Caco-2 (cell line): ENCODE measurements at regions not wholly inside any gene's neighbourhood (a gene's known extent, or its start where the extent isn't known, plus 50 kb on each side); places are given as distances from the start of the nearest gene placed in this dataset.

Experiments used
- BruUV-seq: library from RNA; stranded (reverse); fragments of 400-500 nt; replicated peaks from 2 replicates; lab custom pipeline; 2021; lab: Mats Ljungman, UMichigan
- CTCF ChIA-PET: fragments of 300-600 bp; sonication (Branson Sonifier 250); formaldehyde crosslinking; loops from one replicate; lab custom pipeline; 2022; ENCODE audit warnings: antibody characterized with exemption; lab: Charles Lee
- POLR2A ChIA-PET: fragments of 300-600 bp; sonication (Branson Sonifier 250); formaldehyde crosslinking; loops from one replicate; lab custom pipeline; 2022; ENCODE audit warnings: antibody characterized with exemption; lab: Charles Lee
- DNase-seq, 2 experiments: peaks; one replicate each; pipeline versions ENCODE4 v3.0.0 to v3.0.0-alpha.2; 2020 to 2022
- H3K27me3 ChIP-seq: replicated peaks from 2 replicates; pipeline ENCODE4 v1.6.0; 2011; ENCODE audit warnings: low read length; ENCODE audit not compliant: control insufficient read depth, insufficient read depth
- H3K36me3 ChIP-seq: 2 replicates; pipeline ENCODE4 v1.5.1; 2011; ENCODE audit warnings: low read length; ENCODE audit not compliant: control insufficient read depth, insufficient read depth
- H3K4me1 ChIP-seq: fragments of 250-450 bp; sonication (Bioruptor Pico); 2 replicates; pipeline ENCODE4 v1.5.1; 2020; ENCODE audit warnings: mild to moderate bottlenecking
- H3K4me3 ChIP-seq: 2 replicates; pipeline ENCODE4 v1.5.1; 2011; ENCODE audit warnings: low read depth, mild to moderate bottlenecking, control low read depth, low read length
- H3K9me3 ChIP-seq: fragments of 250-450 bp; sonication (Bioruptor Pico); 2 replicates; pipeline ENCODE4 v1.5.1; 2020; ENCODE audit warnings: mild to moderate bottlenecking, moderate library complexity
- H3K27ac Mint-ChIP-seq: one replicate; pipeline ENCODE4 v1.8.0; 2022; ENCODE audit warnings: mixed read lengths; ENCODE audit not compliant: unreplicated experiment
- H3K27me3 Mint-ChIP-seq: one replicate; pipeline ENCODE4 v1.8.0; 2022; ENCODE audit warnings: mixed read lengths; ENCODE audit not compliant: insufficient read depth, unreplicated experiment
- H3K36me3 Mint-ChIP-seq: one replicate; pipeline ENCODE4 v1.8.0; 2022; ENCODE audit warnings: mild to moderate bottlenecking, mixed read lengths; ENCODE audit not compliant: insufficient read depth, unreplicated experiment
- H3K4me1 Mint-ChIP-seq: one replicate; pipeline ENCODE4 v1.8.0; 2022; ENCODE audit warnings: low read depth, mixed read lengths; ENCODE audit not compliant: unreplicated experiment
- H3K4me3 Mint-ChIP-seq: one replicate; pipeline ENCODE4 v1.8.0; 2022; ENCODE audit warnings: mild to moderate bottlenecking, moderate library complexity, mixed read lengths; ENCODE audit not compliant: unreplicated experiment
- H3K9me3 Mint-ChIP-seq: one replicate; pipeline ENCODE4 v1.8.0; 2022; ENCODE audit warnings: mixed read lengths; ENCODE audit not compliant: unreplicated experiment
- intact Hi-C: fragments of 100-400 bp; cut with micrococcal nuclease; formaldehyde crosslinking; loops from one replicate; pipeline ENCODE4 v1.10.0; 2022; ENCODE audit not compliant: unreplicated experiment
- TF ChIP-seq, protein P1 (sequence below), 2 experiments: fragments of 200-600 bp in 1 of 2; IDR thresholded peaks; 1 replicate in 1 of 2; 2 replicates in 1 of 2; pipeline versions ENCODE4 v1.5.1 to v1.8.0; 2011 to 2022; ENCODE audit warnings: antibody characterized with exemption in 1 of 2, control low read depth in 1 of 2, inconsistent platforms in 1 of 2, low read depth in 1 of 2, low read length in 1 of 2, mild to moderate bottlenecking in 1 of 2, moderate library complexity in 1 of 2; ENCODE audit not compliant: insufficient read depth in 1 of 2, severe bottlenecking in 1 of 2, unreplicated experiment in 1 of 2

DNA sequence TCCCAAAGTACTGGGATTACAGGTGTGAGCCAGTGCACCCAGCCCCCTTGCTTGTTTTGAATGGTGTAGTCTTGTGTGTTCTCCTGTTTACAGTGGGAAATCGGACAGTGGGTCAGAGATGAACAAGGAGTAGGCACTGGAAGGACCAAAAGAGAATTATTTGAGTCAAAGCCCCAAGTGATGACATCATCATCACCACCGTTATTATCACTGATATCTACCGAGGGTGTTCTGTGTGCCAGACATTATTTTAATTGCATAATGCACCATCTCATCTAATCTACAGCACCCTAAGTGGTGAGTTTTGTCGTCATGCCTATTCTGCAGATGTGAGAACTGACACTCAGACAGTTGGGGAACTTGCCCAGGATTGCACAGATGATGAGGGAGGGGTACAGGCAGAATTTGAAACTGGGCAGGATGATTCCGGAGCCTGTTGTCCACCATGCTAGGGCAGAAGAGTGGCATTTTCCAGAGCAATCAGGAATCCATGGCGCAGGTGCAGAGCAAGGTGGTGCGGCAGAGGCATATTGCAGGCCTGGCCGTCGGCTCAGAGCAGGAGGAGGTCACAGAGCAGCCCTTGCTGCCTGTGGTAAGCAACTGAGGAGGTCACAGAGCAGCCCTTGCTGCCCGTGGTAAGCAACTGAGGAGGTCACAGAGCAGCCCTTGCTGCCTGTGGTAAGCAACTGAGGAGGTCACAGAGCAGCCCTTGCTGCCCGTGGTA, 137.0 kb upstream of the HDAC4 start:
- Histone ChIP-seq H3K9me3 (no peaks in the 10 kb centered on the region), H3K4me1 (no peaks in the 10 kb centered on the region), H3K36me3 (no peaks in the 10 kb centered on the region), H3K27me3 (no peaks in the 10 kb centered on the region), H3K4me3 (no peak overlapping the region)
- Mint-ChIP-seq H3K27ac (no peak overlapping the region), H3K4me3 (no peak overlapping the region), H3K9me3 (no peaks in the 10 kb centered on the region), H3K27me3 (peaks cover 2% of the 10 kb centered on the region), H3K36me3 (no peaks in the 10 kb centered on the region), H3K4me1 (no peaks in the 10 kb centered on the region)
- ChIA-PET CTCF (no interaction called here), POLR2A (no interaction called here)
- TF ChIP-seq, protein P1, sequence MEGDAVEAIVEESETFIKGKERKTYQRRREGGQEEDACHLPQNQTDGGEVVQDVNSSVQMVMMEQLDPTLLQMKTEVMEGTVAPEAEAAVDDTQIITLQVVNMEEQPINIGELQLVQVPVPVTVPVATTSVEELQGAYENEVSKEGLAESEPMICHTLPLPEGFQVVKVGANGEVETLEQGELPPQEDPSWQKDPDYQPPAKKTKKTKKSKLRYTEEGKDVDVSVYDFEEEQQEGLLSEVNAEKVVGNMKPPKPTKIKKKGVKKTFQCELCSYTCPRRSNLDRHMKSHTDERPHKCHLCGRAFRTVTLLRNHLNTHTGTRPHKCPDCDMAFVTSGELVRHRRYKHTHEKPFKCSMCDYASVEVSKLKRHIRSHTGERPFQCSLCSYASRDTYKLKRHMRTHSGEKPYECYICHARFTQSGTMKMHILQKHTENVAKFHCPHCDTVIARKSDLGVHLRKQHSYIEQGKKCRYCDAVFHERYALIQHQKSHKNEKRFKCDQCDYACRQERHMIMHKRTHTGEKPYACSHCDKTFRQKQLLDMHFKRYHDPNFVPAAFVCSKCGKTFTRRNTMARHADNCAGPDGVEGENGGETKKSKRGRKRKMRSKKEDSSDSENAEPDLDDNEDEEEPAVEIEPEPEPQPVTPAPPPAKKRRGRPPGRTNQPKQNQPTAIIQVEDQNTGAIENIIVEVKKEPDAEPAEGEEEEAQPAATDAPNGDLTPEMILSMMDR (IDR thresholded peaks at IDR 0.05; ENCODE audit: insufficient read depth in 1 of 2, low read depth in 1 of 2, low read length in 1 of 2, severe bottlenecking in 1 of 2, unreplicated experiment in 1 of 2): no peak
- no peak for DNase-seq
- no TSS peak for BruUV-seq
- intact Hi-C loops: no loop called here

DNA sequence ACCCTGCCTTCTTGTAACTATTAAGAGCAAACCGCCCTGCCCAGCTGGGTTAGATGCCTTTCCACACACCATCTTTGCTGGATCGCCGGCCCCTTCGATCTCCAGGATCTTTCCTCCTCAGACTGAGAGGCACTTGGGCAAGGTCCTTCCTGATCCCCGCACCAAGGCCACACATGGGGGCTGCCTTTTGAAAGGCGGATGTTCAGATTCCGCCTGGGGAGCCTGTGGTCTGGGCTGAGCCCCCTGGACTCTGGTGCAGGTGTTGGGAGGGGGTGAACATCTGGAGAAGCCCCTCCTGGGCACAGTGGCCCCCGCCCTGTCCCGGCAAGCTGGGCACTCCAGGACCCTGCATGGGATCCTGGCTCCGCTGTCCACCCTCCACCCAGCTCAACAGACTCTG, 135.4 kb upstream of the HDAC4 start:
- Histone ChIP-seq H3K27me3 (no peaks in the 10 kb centered on the region), H3K4me1 (no peaks in the 10 kb centered on the region), H3K9me3 (no peaks in the 10 kb centered on the region), H3K36me3 (no peaks in the 10 kb centered on the region), H3K4me3 (no peak overlapping the region)
- no peaks in the 10 kb centered on the region for H3K27me3 Mint-ChIP-seq
- no peaks in the 10 kb centered on the region for H3K36me3 Mint-ChIP-seq
- H3K4me1 Mint-ChIP-seq: no peaks in the 10 kb centered on the region
- BruUV-seq: no TSS peak
- no peak overlapping the region for H3K27ac Mint-ChIP-seq
- H3K9me3 Mint-ChIP-seq: no peaks in the 10 kb centered on the region
- no peak overlapping the region for H3K4me3 Mint-ChIP-seq
- CTCF ChIA-PET: no interaction called here
- intact Hi-C loops: no loop called here
- TF ChIP-seq, protein P1 (IDR thresholded peaks at IDR 0.05; ENCODE audit: insufficient read depth in 1 of 2, low read depth in 1 of 2, low read length in 1 of 2, severe bottlenecking in 1 of 2, unreplicated experiment in 1 of 2): no peak
- no peak for DNase-seq
- POLR2A ChIA-PET: no interaction called here

DNA sequence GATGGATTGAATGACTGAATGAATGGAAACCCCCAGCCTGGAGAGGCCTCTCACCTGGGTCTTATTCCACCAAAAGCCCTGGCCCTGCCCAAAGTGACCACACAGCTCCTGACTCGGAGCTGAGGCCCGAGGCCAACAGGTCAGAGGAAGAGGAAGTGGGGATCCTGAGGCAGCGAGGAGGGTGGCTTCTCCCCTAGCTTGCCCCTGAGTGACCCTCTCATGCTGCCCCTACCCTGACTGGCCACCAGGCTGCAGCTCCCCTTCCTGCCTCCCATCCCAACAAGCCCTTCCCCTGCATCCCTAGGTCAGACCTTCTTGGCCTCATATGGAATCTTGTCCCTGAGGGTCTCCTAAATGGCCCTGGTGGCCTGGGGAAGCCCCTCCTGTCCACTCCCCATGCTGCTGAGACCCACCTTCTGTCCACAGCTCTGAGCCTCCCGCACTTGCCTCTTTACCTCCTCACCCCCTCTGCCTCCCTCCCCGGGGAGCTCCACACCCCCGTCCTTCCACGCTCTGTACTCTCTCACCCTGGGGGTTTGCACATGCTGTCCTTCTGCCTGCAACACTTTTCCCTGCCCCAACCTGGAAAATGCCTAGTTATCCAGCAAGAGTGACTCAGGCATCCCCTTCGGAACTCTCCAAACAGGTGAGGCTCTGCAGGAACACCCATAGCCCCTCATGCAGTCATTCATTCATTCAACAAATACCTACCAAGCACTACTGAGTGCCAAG, 134.8 kb upstream of the HDAC4 start:
- no peak overlapping the region for H3K27ac Mint-ChIP-seq
- no peaks in the 10 kb centered on the region for H3K9me3 Mint-ChIP-seq
- no peaks in the 10 kb centered on the region for H3K27me3 Mint-ChIP-seq
- Histone ChIP-seq H3K27me3 (no peaks in the 10 kb centered on the region), H3K4me3 (no peak overlapping the region), H3K36me3 (no peaks in the 10 kb centered on the region), H3K9me3 (no peaks in the 10 kb centered on the region), H3K4me1 (no peaks in the 10 kb centered on the region)
- ChIA-PET CTCF (no interaction called here), POLR2A (no interaction called here)
- intact Hi-C loops: no loop called here
- H3K4me3 Mint-ChIP-seq: no peak overlapping the region
- peak in 1 of 2 experiments; percentile 11 for DNase-seq
- no peaks in the 10 kb centered on the region for H3K4me1 Mint-ChIP-seq
- H3K36me3 Mint-ChIP-seq: no peaks in the 10 kb centered on the region
- BruUV-seq: no TSS peak
- TF ChIP-seq, protein P1 (IDR thresholded peaks at IDR 0.05; ENCODE audit: insufficient read depth in 1 of 2, low read depth in 1 of 2, low read length in 1 of 2, severe bottlenecking in 1 of 2, unreplicated experiment in 1 of 2): no peak
